ENCODE measurements at regions not wholly inside any gene's neighbourhood (a gene's known extent, or its start where the extent isn't known, plus 50 kb on each side); places are given as distances from the start of the nearest gene placed in this dataset.

DNA sequence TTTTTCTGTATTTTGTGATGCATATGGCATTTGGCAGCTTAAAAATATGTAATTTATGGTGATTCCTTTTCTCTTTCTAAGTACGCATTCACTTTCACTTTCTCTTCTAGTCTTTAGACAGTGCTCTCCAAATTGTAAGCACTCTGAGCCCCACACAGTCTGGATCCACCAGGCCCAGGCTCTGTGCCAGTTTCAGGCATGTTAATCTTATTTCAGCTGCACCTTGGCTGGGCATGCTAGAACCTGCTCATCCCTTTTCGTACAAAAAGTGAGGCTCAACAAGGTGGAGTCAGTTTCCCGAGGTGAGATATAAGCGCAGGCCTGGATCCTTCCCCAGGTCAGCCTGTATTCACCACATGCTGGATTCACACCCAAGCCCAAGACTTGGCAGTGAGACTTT, 203.9 kb downstream of the MTX2 start:
- FAIRE-seq (no peak), DNase-seq (no peak)
- Histone ChIP-seq H3K27me3 (ENCODE audit: control insufficient read depth, insufficient read depth, low read length) (no peaks in the 10 kb centered on the region), H3K9ac (ENCODE audit: low read length in 3 of 3) (peak overlapping the region in 2 of 3 donors; percentile 35 to 56), H3K4me1 (ENCODE audit: control insufficient read depth in 2 of 3, insufficient read depth in 2 of 3, low read depth in 1 of 3, low read length in 3 of 3) (peaks cover 0 to 7% (median 0%) of the 10 kb centered on the region in 3 donors), H3K9me3 (ENCODE audit: control insufficient read depth in 2 of 3, insufficient read depth in 1 of 3, low read length in 3 of 3) (no peaks in the 10 kb centered on the region), H3K36me3 (ENCODE audit: control insufficient read depth in 2 of 3, insufficient read depth in 3 of 3, low read length in 3 of 3) (no peaks in the 10 kb centered on the region), H3K27ac (ENCODE audit: low read depth in 2 of 2, low read length in 2 of 2) (no peak overlapping the region), H3K4me3 (ENCODE audit: low read length in 3 of 3) (peak overlapping the region in 2 of 3 donors; percentile 46 to 54)
- intact Hi-C loops (cut with DNase I): no loop called here
- TF ChIP-seq, protein P1, sequence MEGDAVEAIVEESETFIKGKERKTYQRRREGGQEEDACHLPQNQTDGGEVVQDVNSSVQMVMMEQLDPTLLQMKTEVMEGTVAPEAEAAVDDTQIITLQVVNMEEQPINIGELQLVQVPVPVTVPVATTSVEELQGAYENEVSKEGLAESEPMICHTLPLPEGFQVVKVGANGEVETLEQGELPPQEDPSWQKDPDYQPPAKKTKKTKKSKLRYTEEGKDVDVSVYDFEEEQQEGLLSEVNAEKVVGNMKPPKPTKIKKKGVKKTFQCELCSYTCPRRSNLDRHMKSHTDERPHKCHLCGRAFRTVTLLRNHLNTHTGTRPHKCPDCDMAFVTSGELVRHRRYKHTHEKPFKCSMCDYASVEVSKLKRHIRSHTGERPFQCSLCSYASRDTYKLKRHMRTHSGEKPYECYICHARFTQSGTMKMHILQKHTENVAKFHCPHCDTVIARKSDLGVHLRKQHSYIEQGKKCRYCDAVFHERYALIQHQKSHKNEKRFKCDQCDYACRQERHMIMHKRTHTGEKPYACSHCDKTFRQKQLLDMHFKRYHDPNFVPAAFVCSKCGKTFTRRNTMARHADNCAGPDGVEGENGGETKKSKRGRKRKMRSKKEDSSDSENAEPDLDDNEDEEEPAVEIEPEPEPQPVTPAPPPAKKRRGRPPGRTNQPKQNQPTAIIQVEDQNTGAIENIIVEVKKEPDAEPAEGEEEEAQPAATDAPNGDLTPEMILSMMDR (IDR thresholded peaks at IDR 0.05; ENCODE audit: borderline replicate concordance, extremely low read depth, insufficient read depth): no peak

- DNase-seq (no peak), FAIRE-seq (no peak)
- Histone ChIP-seq H3K9ac (ENCODE audit: low read length in 3 of 3) (no peak overlapping the region), H3K27me3 (ENCODE audit: control insufficient read depth, insufficient read depth, low read length) (no peaks in the 10 kb centered on the region), H3K36me3 (ENCODE audit: control insufficient read depth in 2 of 3, insufficient read depth in 3 of 3, low read length in 3 of 3) (no peaks in the 10 kb centered on the region), H3K4me3 (ENCODE audit: low read length in 3 of 3) (no peak overlapping the region), H3K9me3 (ENCODE audit: control insufficient read depth in 2 of 3, insufficient read depth in 1 of 3, low read length in 3 of 3) (no peaks in the 10 kb centered on the region), H3K27ac (ENCODE audit: low read depth in 2 of 2, low read length in 2 of 2) (no peak overlapping the region), H3K4me1 (ENCODE audit: control insufficient read depth in 2 of 3, insufficient read depth in 2 of 3, low read depth in 1 of 3, low read length in 3 of 3) (peaks cover 0 to 7% (median 0%) of the 10 kb centered on the region in 3 donors)
- intact Hi-C loops (cut with DNase I): no loop called here
- TF ChIP-seq, protein P1 (IDR thresholded peaks at IDR 0.05; ENCODE audit: borderline replicate concordance, extremely low read depth, insufficient read depth): no peak
Observed at GRCh38 chr2:176473851-176474250, 204.6 kb downstream of the MTX2 start.

GRCh38 chr2:176477336-176477735, 208.1 kb downstream of the MTX2 start:
- DNase-seq: no peak
- intact Hi-C loops (cut with DNase I): no loop called here
- H3K36me3 ChIP-seq (ENCODE audit: control insufficient read depth in 2 of 3, insufficient read depth in 3 of 3, low read length in 3 of 3): no peaks in the 10 kb centered on the region
- no peak overlapping the region for H3K27ac ChIP-seq (ENCODE audit: low read depth in 2 of 2, low read length in 2 of 2)
- H3K9me3 ChIP-seq (ENCODE audit: control insufficient read depth in 2 of 3, insufficient read depth in 1 of 3, low read length in 3 of 3): no peaks in the 10 kb centered on the region
- peaks cover 0 to 2% (median 0%) of the 10 kb centered on the region in 3 donors for H3K4me1 ChIP-seq (ENCODE audit: control insufficient read depth in 2 of 3, insufficient read depth in 2 of 3, low read depth in 1 of 3, low read length in 3 of 3)
- no peaks in the 10 kb centered on the region for H3K27me3 ChIP-seq (ENCODE audit: control insufficient read depth, insufficient read depth, low read length)
- TF ChIP-seq, protein P1 (IDR thresholded peaks at IDR 0.05; ENCODE audit: borderline replicate concordance, extremely low read depth, insufficient read depth): no peak
- H3K4me3 ChIP-seq (ENCODE audit: low read length in 3 of 3): no peak overlapping the region
- FAIRE-seq: no peak
- no peak overlapping the region for H3K9ac ChIP-seq (ENCODE audit: low read length in 3 of 3)

- no peak for DNase-seq
- FAIRE-seq: no peak
- Histone ChIP-seq H3K27me3 (ENCODE audit: control insufficient read depth, insufficient read depth, low read length) (no peaks in the 10 kb centered on the region), H3K36me3 (ENCODE audit: control insufficient read depth in 2 of 3, insufficient read depth in 3 of 3, low read length in 3 of 3) (no peaks in the 10 kb centered on the region), H3K4me3 (ENCODE audit: low read length in 3 of 3) (no peak overlapping the region), H3K9me3 (ENCODE audit: control insufficient read depth in 2 of 3, insufficient read depth in 1 of 3, low read length in 3 of 3) (no peaks in the 10 kb centered on the region), H3K4me1 (ENCODE audit: control insufficient read depth in 2 of 3, insufficient read depth in 2 of 3, low read depth in 1 of 3, low read length in 3 of 3) (peaks cover 0 to 2% (median 0%) of the 10 kb centered on the region in 3 donors), H3K9ac (ENCODE audit: low read length in 3 of 3) (no peak overlapping the region), H3K27ac (ENCODE audit: low read depth in 2 of 2, low read length in 2 of 2) (no peak overlapping the region)
- TF ChIP-seq, protein P1 (IDR thresholded peaks at IDR 0.05; ENCODE audit: borderline replicate concordance, extremely low read depth, insufficient read depth): no peak
- intact Hi-C loops (cut with DNase I): no loop called here
Observed at GRCh38 chr2:176479961-176480360, 210.7 kb downstream of the MTX2 start.
